Mucosa of descending colon (tissue), 3 donors: ENCODE measurements at regions not wholly inside any gene's neighbourhood (a gene's known extent, or its start where the extent isn't known, plus 50 kb on each side); places are given as distances from the start of the nearest gene placed in this dataset.
A peak's percentile ranks its signal among the peaks of the same experiment; 100 is the strongest.

Experiments used
- ATAC-seq: fragments of 200-7000 bp; cut with Tn5 transposase; one replicate; pipeline ENCODE4 v1.9.1; 2020; ENCODE audit warnings: mild to moderate bottlenecking, moderate library complexity
- DNase-seq, 3 donors: peaks; one replicate each; pipeline ENCODE4 v3.0.0-alpha.2; 2020
- H3K36me3 ChIP-seq: fragments of 200-600 bp; one replicate; pipeline ENCODE4 v1.8.0; 2021; ENCODE audit warnings: low read depth, mild to moderate bottlenecking
- H3K4me1 ChIP-seq: fragments of 200-600 bp; one replicate; pipeline ENCODE4 v1.8.0; 2021; ENCODE audit warnings: low read depth, mild to moderate bottlenecking
- H3K4me3 ChIP-seq: fragments of 200-600 bp; one replicate; pipeline ENCODE4 v1.8.0; 2021; ENCODE audit warnings: mild to moderate bottlenecking
- H3K9me3 ChIP-seq: fragments of 200-600 bp; one replicate; pipeline ENCODE4 v1.8.0; 2021; ENCODE audit warnings: mild to moderate bottlenecking
- CTCF ChIP-seq: fragments of 200-600 bp; IDR thresholded peaks from one replicate; pipeline ENCODE4 v1.8.0; 2022; ENCODE audit warnings: antibody characterized with exemption, mild to moderate bottlenecking
- intact Hi-C, 2 donors: fragments of 100-400 bp; cut with DNase I in 1 of 2; cut with micrococcal nuclease in 1 of 2; formaldehyde crosslinking; loops; one replicate each; pipeline versions ENCODE4 v1.11.0 to v1.11.1; 2022; cut with DNase I, micrococcal nuclease
- donor health status: DM: no; HTN: no; CAD: no; lungs with moderate emphysema.
- donor health status: DM: no; HTN: no; CAD: no.
- donor health status: DM: no; HTN: yes; CAD: no.

GRCh38 chr6:165987483-165988301 lies 180.0 kb downstream of the TBXT start:
- no peaks in the 10 kb centered on the region for H3K36me3 ChIP-seq
- intact Hi-C loops = no loop called here
- ATAC-seq (peak; percentile 72), DNase-seq (peak; percentile 49 to 69 (median 51))
- H3K9me3 ChIP-seq = no peaks in the 10 kb centered on the region
- H3K4me1 ChIP-seq = no peaks in the 10 kb centered on the region
- no peak overlapping the region for H3K4me3 ChIP-seq
- TF ChIP-seq CTCF = no peak

- no peak for ATAC-seq
- no peak for DNase-seq
- H3K36me3 ChIP-seq = no peaks in the 10 kb centered on the region
- H3K9me3 ChIP-seq = no peaks in the 10 kb centered on the region
- no peak overlapping the region for H3K4me3 ChIP-seq
- no peaks in the 10 kb centered on the region for H3K4me1 ChIP-seq
- TF ChIP-seq CTCF = no peak
- intact Hi-C loops = no loop called here
Observed at GRCh38 chr6:165986914-165987482, 180.7 kb downstream of the TBXT start.

GRCh38 chr6:165986311-165986913 lies 181.2 kb downstream of the TBXT start:
- Histone ChIP-seq H3K9me3 (no peaks in the 10 kb centered on the region), H3K4me3 (no peak overlapping the region), H3K4me1 (no peaks in the 10 kb centered on the region), H3K36me3 (no peaks in the 10 kb centered on the region)
- ATAC-seq = no peak
- intact Hi-C loops = no loop called here
- no peak for DNase-seq
- no peak for TF ChIP-seq CTCF

GRCh38 chr6:165985806-165986299 lies 181.8 kb downstream of the TBXT start:
- DNase-seq (no peak), ATAC-seq (no peak)
- intact Hi-C loops = no loop called here
- no peaks in the 10 kb centered on the region for H3K36me3 ChIP-seq
- H3K4me3 ChIP-seq = no peak overlapping the region
- no peak for TF ChIP-seq CTCF
- no peaks in the 10 kb centered on the region for H3K9me3 ChIP-seq
- no peaks in the 10 kb centered on the region for H3K4me1 ChIP-seq

- no peaks in the 10 kb centered on the region for H3K36me3 ChIP-seq
- TF ChIP-seq CTCF = no peak
- no peaks in the 10 kb centered on the region for H3K9me3 ChIP-seq
- ATAC-seq (no peak), DNase-seq (no peak)
- no peak overlapping the region for H3K4me3 ChIP-seq
- intact Hi-C loops = no loop called here
- no peaks in the 10 kb centered on the region for H3K4me1 ChIP-seq
Observed at GRCh38 chr6:165985281-165985805, 182.3 kb downstream of the TBXT start.
